Endothelial cell of umbilical vein (primary cell): ENCODE measurements at regions not wholly inside any gene's neighbourhood (a gene's known extent, or its start where the extent isn't known, plus 50 kb on each side); places are given as distances from the start of the nearest gene placed in this dataset.

Experiments
- BruUV-seq: library from RNA; stranded (reverse); fragments of 400-500 nt; replicated peaks from 2 replicates; lab custom pipeline; 2021; lab: Mats Ljungman, UMichigan
- CTCF ChIA-PET: fragments of 300-600, 350-600 bp; sonication (Branson Sonifier 250); formaldehyde crosslinking; loops from one replicate; lab custom pipeline; 2021; ENCODE audit warnings: antibody characterized with exemption, inconsistent platforms; lab: Charles Lee
- POLR2A ChIA-PET: fragments of 300-600, 350-600 bp; sonication (Branson Sonifier 250); formaldehyde crosslinking; loops from one replicate; lab custom pipeline; 2021; ENCODE audit warnings: antibody characterized with exemption, inconsistent platforms; lab: Charles Lee
- DNase-seq: peaks from one replicate; pipeline ENCODE4 v3.0.0-alpha.2; 2011; ENCODE audit warnings: low read depth, low spot score
- FAIRE-seq: peaks from 2 replicates; lab custom pipeline; 2011; peaks lifted over from hg19 to GRCh38; lab: Jason Lieb, UNC
- H2AFZ ChIP-seq: 2 replicates; pipeline ENCODE4 v1.6.0; 2012; ENCODE audit warnings: low read depth, low read length, control low read depth, inconsistent platforms
- H3K27ac ChIP-seq: 2 replicates; pipeline ENCODE4 v1.5.1; 2011; ENCODE audit warnings: low read depth, mild to moderate bottlenecking, control low read depth, low read length, moderate library complexity; ENCODE audit not compliant: insufficient read depth
- H3K27me3 ChIP-seq, 2 experiments: 2 replicates each; pipeline versions ENCODE4 v1.6.0 to v1.6.1; 2011; ENCODE audit warnings: low read length in 2 of 2, mixed read lengths in 1 of 2; ENCODE audit not compliant: control insufficient read depth in 2 of 2, insufficient read depth in 2 of 2
- H3K36me3 ChIP-seq, 2 experiments: 2 replicates in 1 of 2; 3 replicates in 1 of 2; pipeline ENCODE4 v1.5.1; 2011; ENCODE audit warnings: low read length in 2 of 2, mild to moderate bottlenecking in 1 of 2, moderate library complexity in 1 of 2; ENCODE audit not compliant: control insufficient read depth in 2 of 2, insufficient read depth in 2 of 2; ENCODE audit errors: extremely low read depth in 1 of 2
- H3K4me1 ChIP-seq: 3 replicates; pipeline ENCODE4 v1.5.1; 2011; ENCODE audit warnings: mild to moderate bottlenecking, low read length; ENCODE audit not compliant: control insufficient read depth, insufficient read depth; ENCODE audit errors: extremely low read depth
- H3K4me2 ChIP-seq: 2 replicates; pipeline ENCODE4 v1.6.1; 2011; ENCODE audit warnings: low read length, control low read depth, mixed read lengths; ENCODE audit not compliant: insufficient read depth
- H3K4me3 ChIP-seq, 3 experiments: fragments of 200-600 bp in 1 of 3; sonication (generic), shearing (Covaris generic) in 1 of 3; replicated peaks in 1 of 3; 2 replicates each; pipeline ENCODE4 v1.5.1; 2011 to 2016; ENCODE audit warnings: control low read depth in 3 of 3, low read length in 3 of 3, mild to moderate bottlenecking in 2 of 3, inconsistent platforms in 1 of 3, low read depth in 1 of 3, moderate library complexity in 1 of 3; ENCODE audit not compliant: insufficient read depth in 1 of 3
- H3K79me2 ChIP-seq: 2 replicates; pipeline ENCODE4 v1.6.0; 2012; ENCODE audit warnings: low read length, inconsistent platforms; ENCODE audit not compliant: control insufficient read depth, insufficient read depth
- H3K9ac ChIP-seq: replicated peaks from 2 replicates; pipeline ENCODE3; 2011; ENCODE audit warnings: low read length, control low read depth; ENCODE audit not compliant: insufficient read depth; ENCODE audit errors: extremely low read depth
- H3K9me1 ChIP-seq: replicated peaks from 3 replicates; pipeline ENCODE4 v1.6.0; 2011; ENCODE audit warnings: mild to moderate bottlenecking, low read length; ENCODE audit not compliant: control insufficient read depth, insufficient read depth; ENCODE audit errors: extremely low read depth
- H3K9me3 ChIP-seq: replicated peaks from 2 replicates; pipeline ENCODE4 v1.5.1; 2012; ENCODE audit warnings: low read length, inconsistent platforms; ENCODE audit not compliant: control insufficient read depth, insufficient read depth
- H4K20me1 ChIP-seq: replicated peaks from 2 replicates; pipeline ENCODE3; 2011; ENCODE audit warnings: mild to moderate bottlenecking, low read length; ENCODE audit not compliant: control insufficient read depth, insufficient read depth; ENCODE audit errors: extremely low read depth
- EZH2 ChIP-seq: IDR thresholded peaks from 2 replicates; pipeline ENCODE4 v1.6.1; 2012; ENCODE audit warnings: borderline replicate concordance, low read depth, mild to moderate bottlenecking, moderate library complexity, low read length, inconsistent platforms; ENCODE audit not compliant: severe bottlenecking
- FOS ChIP-seq: IDR thresholded peaks from 2 replicates; pipeline ENCODE4 v1.6.1; 2011; ENCODE audit warnings: mild to moderate bottlenecking, low read length, moderate library complexity, borderline replicate concordance; ENCODE audit not compliant: insufficient read depth
- GATA2 ChIP-seq: IDR thresholded peaks from 2 replicates; pipeline ENCODE4 v1.7.0; 2011; ENCODE audit warnings: low read depth, mild to moderate bottlenecking, moderate library complexity, mixed read lengths, low read length; ENCODE audit not compliant: insufficient read length, insufficient read depth
- JUN ChIP-seq: IDR thresholded peaks from 2 replicates; pipeline ENCODE4 v1.6.1; 2011; ENCODE audit warnings: borderline replicate concordance, low read depth; ENCODE audit not compliant: insufficient read length, insufficient read depth
- MYC ChIP-seq: IDR thresholded peaks from one replicate; pipeline ENCODE4 v1.6.1; 2011; ENCODE audit warnings: mild to moderate bottlenecking, low read depth, low read length
- POLR2A ChIP-seq: IDR thresholded peaks from 2 replicates; pipeline ENCODE4 v1.6.1; 2012; ENCODE audit warnings: low read depth, mild to moderate bottlenecking, control low read depth, low read length
- POLR2AphosphoS5 ChIP-seq: IDR thresholded peaks from 2 replicates; pipeline ENCODE4 v1.6.1; 2012; ENCODE audit warnings: low read depth, mild to moderate bottlenecking, control low read depth, low read length, moderate library complexity; ENCODE audit not compliant: insufficient read depth
- dilution Hi-C: fragments of 300-500 bp; cut with MboI; formaldehyde crosslinking; loops from one replicate; pipeline ENCODE4 v1.15.0; 2019; ENCODE audit warnings: low sequenced_read_pairs; ENCODE audit not compliant: extremely low pct_ligation_motif_present
- intact Hi-C: fragments of 100-400 bp; cut with micrococcal nuclease; formaldehyde crosslinking; loops from one replicate; pipeline ENCODE4 v1.10.0; 2022
- TF ChIP-seq, protein P1 (sequence below): IDR thresholded peaks from 2 replicates; pipeline ENCODE4 v1.6.1; 2011; ENCODE audit not compliant: insufficient read depth, insufficient read length
- TF ChIP-seq, protein P2 (sequence below), 2 donors: IDR thresholded peaks; 1 replicate in 1 of 2; 2 replicates in 1 of 2; pipeline ENCODE4 v1.5.1; 2011; ENCODE audit warnings: low read length in 2 of 2, mild to moderate bottlenecking in 2 of 2, moderate library complexity in 2 of 2, control low read depth in 1 of 2, inconsistent platforms in 1 of 2, low read depth in 1 of 2; ENCODE audit not compliant: insufficient read depth in 1 of 2; ENCODE audit errors: extremely low read depth in 1 of 2

DNA sequence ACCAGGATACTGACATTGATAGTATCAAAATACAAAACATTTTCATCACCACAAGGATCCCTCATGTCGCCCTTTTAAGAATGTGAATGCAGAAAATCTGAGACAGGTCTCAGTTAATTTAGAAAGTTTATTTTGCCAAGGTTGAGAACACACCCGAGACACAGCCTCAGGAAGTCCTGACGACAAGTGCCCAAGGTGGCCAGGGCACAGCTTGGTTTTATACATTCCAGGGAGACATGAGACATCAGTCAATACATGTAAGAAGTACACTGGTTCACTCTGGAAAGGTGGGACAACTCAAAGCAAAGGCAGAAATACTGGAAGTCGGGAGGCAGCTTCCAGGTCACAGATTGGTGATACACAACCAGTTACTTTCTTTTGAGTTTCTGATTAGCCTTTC is 235.2 kb upstream of the KRR1 start:
- Histone ChIP-seq H3K36me3 (no peaks in the 10 kb centered on the region), H3K4me1 (no peaks in the 10 kb centered on the region), H3K9ac (no peak overlapping the region), H3K27me3 (no peaks in the 10 kb centered on the region), H3K9me3 (no peaks in the 10 kb centered on the region), H3K4me2 (no peak overlapping the region), H3K79me2 (no peaks in the 10 kb centered on the region), H3K27ac (no peak overlapping the region), H3K4me3 (no peak overlapping the region), H2AFZ (no peak overlapping the region), H3K9me1 (no peaks in the 10 kb centered on the region), H4K20me1 (no peaks in the 10 kb centered on the region)
- BruUV-seq, result no TSS peak
- intact Hi-C loops, result no loop called here
- DNase-seq (no peak), FAIRE-seq (no peak)
- dilution Hi-C loops, result no loop called here
- CTCF ChIA-PET, result no interaction called here
- TF ChIP-seq, protein P1, sequence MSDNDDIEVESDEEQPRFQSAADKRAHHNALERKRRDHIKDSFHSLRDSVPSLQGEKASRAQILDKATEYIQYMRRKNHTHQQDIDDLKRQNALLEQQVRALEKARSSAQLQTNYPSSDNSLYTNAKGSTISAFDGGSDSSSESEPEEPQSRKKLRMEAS, result no peak
- no peak for TF ChIP-seq POLR2A
- no peak for TF ChIP-seq EZH2
- TF ChIP-seq, protein P2, sequence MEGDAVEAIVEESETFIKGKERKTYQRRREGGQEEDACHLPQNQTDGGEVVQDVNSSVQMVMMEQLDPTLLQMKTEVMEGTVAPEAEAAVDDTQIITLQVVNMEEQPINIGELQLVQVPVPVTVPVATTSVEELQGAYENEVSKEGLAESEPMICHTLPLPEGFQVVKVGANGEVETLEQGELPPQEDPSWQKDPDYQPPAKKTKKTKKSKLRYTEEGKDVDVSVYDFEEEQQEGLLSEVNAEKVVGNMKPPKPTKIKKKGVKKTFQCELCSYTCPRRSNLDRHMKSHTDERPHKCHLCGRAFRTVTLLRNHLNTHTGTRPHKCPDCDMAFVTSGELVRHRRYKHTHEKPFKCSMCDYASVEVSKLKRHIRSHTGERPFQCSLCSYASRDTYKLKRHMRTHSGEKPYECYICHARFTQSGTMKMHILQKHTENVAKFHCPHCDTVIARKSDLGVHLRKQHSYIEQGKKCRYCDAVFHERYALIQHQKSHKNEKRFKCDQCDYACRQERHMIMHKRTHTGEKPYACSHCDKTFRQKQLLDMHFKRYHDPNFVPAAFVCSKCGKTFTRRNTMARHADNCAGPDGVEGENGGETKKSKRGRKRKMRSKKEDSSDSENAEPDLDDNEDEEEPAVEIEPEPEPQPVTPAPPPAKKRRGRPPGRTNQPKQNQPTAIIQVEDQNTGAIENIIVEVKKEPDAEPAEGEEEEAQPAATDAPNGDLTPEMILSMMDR (IDR thresholded peaks at IDR 0.05; ENCODE audit: extremely low read depth in 1 of 2, insufficient read depth in 1 of 2, low read depth in 1 of 2, low read length in 2 of 2), result no peak
- no peak for TF ChIP-seq POLR2AphosphoS5
- no peak for TF ChIP-seq FOS
- no peak for TF ChIP-seq GATA2
- TF ChIP-seq MYC, result no peak
- no peak for TF ChIP-seq JUN
- POLR2A ChIA-PET, result no interaction called here
